Activated gamma-delta T cell treated with Interleukin-2 at 50 U/mL for 16 hours (primary cell): ENCODE measurements at regions not wholly inside any gene's neighbourhood (a gene's known extent, or its start where the extent isn't known, plus 50 kb on each side); places are given as distances from the start of the nearest gene placed in this dataset.

ENCODE experiments used
- DNase-seq: peaks from one replicate; pipeline ENCODE4 v3.0.0-alpha.2; 2020

DNA sequence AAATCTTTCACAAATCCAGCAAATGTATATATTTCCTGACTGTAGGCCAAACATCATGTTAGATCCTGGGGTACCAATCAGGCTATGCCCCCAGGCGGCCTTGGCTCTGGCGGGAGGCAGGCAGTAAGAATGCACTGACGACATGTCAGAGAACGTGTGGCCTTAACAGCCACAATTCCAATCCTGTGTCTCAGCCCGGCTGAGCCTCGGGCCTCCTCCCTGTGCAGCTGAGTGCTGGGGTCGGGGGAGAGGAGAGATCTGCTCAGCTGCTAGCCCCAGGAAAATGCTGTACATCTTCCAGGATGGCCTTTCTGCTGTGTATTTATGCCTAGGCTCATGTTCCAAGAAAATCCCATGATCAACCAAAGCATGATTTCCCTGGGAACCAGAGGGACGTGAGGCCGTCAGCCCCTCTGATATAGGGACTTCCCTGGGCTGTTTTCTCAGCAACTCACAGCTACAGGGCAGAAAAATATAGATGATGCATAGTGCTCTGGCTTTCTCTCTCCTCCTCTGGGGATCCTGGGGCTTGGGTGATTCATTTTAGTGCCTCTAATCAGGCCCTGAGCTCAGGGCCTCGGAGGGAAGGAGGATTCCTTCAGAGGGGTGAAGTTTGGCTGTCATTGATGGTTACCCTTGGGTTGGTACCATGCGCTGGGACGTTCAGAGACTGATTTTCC, 604.0 kb downstream of the HS3ST4 start:
- no peak for DNase-seq

DNA sequence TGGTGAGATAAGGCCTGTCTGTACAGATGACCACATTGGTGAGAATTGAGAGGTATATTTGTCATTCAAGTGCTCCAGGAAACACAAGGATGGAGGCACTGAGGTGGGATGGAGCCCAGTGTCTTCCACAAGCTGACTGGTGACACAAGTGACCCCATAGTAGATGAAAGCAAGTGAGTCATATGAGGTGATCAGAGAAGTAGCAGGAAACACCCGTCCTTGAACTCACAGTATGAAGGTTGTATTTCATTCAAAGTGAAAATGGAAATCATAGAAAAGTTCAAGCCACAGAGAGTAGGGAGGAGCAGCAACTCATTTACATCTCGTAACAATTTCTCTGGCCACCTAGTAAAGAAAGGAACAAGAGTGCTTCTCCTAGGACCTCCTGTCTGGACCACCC, 609.8 kb downstream of the HS3ST4 start:
- DNase-seq: no peak

DNA sequence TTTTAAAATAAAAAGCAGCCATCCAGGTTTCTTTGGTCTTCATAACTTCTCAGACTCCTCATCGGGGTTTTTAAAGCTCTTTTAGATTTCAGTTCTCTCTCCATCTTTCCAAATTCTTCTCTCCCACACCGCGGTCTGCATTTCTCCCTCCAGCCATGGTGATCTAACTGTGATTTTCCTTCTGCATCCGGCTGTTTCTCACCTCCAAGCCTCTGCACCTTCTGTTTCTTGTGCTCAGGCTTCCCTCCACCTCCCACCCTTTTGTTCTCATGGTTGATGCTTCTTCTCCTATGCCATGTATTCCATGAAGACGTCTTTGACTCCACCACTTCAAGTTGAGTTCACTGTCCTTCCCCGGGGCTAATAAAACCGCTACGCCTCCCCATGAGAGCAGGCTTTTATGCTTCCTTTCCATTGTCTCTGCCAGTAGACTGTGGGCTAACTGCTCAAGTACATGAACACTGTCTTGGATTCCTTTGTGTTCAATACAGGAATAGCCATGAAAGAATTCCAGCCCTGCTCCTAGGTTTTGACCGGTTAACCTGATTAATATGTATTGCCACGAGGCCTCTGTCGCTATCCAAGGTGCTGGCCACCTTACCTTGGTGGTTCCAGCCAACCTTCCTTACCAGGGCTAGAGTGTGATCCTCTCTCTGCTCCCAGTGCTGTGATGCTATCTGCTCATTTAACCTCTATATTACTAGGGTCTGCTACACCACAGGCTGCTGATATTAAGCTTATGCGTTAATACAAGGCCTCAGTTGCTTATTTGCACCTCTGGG, 625.1 kb downstream of the HS3ST4 start:
- DNase-seq: no peak

DNA sequence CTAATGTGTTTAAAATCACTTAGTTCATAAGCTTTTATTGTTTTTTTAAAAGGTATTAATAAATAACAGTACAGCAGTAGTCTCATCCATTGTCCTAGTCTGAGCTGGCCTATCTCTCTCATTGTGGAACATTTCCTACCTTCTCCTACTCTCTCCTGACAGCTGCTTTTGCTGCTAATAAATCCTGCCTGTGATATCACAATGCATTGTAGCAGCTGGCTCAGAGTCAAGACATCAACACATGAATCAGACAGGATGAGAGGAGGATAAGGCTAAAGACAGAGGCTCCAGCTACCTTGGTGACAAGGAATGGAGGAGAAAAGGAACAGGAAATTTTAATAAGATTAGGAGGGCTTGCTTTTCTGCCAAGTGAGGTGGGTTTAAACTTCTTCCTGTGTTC, 626.1 kb downstream of the HS3ST4 start:
- no peak for DNase-seq

DNA sequence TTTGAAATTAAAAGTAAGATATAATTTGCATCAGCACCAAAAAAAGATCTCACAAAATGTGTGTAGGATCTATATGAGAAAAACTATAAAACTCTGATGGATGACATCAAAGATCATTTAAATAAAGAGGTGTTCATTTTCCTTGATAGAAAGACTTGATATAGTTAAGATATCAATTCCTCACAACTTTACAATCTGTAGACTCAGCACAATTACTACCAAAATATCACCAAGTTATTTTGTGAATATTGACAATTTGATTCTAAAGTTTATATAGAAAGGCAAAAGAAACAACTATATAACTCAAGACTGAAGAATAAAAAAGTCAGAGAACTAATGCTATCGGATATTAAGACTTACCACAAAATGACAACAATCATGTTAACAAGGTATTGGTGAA, 638.9 kb downstream of the HS3ST4 start:
- DNase-seq: no peak

DNA sequence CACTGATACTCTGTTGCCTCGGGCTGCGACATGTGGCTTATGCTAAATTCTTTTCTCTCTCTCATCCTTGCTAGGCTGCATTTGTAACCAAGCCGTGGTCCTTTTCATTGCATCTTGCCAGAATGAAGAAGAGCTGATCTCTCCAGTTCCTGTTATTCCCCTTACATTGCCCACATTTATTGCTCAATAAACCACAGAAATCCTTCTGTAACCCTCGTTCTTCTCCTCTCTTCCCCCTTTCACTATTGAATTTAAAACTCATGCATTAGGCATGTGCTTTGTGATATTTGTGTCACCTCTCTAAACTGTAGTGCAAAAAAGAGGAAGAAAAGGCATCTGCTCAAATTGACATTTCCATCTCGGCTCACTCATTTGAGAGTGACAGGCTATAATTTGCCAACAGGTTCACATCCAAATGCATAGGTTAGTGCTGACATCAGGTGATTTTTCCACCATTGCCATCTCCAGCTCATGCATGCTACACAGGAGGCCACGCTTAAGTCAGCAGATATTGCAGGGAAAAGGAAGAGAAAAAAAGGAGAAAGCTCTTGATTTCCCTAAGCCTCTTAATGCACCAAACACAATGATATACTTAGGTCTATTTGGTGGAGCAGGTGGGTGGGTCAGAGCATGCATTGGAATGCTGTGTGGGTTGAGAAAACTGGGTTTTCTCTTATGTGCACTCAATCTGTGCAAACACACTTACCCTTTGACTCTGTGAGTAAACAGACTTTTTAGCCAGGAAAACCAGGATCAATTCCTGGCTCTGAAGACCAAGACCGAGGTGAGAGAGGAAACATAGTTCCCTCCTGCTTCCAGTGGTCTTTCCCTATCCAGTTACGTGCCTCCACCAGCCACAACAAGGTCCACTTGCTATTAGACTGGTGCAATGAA, 642.7 kb downstream of the HS3ST4 start:
- no peak for DNase-seq

DNA sequence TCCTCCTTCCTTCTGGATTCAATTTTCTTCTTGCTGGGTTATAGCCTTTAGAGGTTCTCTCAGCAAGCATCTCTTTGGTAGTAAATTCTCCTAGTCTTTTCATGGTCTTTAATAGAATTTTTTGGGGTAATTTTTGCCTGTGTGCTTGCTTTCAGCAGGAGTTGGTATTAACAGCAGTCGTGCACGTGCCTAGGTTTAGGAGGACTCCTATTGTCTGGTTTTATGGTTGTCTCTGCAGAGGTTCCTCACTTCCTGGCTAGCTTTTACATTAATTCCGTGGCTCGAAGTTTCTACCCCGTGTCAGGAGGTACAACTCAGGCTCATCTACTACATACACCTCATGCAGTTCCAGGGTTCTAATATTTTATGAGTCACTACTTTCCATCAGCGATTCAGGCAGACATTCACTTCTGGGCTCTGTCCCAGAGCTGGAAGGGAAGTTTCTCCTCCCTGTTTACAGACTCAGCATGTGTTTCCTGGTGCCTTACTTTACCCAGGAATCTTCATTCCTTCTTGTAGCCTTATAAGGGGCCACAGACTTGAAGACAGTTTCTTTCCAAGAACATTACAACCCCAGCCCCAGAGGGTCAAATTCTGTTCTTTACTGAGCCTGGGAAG, 643.6 kb downstream of the HS3ST4 start:
- no peak for DNase-seq

DNA sequence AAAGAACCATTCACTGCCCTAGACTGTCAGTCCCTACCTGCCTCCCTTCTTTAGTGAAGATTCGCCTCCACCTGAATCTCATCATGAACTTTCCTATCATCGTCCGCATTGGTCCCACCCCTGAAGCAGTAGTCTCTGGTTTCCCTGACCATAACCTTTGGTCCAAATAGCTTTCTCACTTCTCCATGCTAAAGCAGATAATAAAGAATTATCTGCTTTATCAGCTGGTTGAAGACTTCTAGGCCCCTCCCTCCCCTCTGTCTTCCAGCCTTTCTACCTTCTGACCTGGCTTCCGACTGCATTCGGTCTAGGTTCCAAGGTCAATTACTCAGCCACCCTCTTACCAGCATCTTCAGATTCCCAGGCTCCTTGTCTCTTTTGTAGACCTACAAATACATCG, 650.9 kb downstream of the HS3ST4 start:
- no peak for DNase-seq

DNA sequence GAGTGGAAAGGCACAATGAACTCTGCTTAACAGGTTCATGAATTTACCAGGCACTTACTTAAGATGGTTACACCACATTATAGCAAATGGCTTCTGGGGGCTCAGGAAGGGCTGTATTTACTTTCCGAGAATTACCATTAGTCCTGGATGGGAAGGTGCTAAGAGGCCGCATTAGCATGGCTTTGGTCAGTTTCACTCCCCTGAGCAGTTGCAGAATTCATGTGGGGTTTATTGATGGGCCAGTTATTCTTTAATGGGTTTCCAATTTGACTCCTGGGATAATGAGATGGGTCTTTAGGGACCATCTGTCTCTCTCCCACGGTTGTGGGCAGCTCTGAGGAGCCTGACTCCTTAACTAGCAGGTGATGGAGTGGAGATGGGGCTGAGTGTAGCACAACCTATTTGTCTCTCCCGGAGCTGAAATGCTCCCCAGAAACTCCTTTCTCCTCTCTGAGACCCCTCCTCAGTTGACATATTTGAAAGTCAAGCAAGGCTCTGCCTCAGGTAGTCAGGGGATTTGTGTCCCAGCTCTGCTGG, 652.5 kb downstream of the HS3ST4 start:
- no peak for DNase-seq

DNA sequence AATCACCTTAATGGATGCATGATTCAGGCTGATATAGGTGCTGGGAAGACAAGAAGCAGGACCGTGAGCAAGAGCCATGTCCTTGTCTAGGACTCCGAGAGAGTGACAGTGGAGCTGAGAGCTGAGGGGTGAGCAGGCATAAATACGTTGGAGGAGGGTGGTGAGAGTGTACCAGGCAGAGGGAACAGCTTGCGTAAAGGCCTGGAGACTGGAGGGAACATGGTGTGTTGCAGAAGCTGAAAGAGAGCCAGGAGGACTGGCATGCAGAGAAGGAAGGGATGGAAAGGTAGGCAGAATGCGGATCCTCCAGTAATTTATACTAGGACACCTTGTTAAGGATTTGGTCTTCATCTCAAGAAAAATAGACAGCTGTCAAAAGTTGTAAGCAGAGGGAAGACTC, 653.2 kb downstream of the HS3ST4 start:
- DNase-seq: no peak

DNA sequence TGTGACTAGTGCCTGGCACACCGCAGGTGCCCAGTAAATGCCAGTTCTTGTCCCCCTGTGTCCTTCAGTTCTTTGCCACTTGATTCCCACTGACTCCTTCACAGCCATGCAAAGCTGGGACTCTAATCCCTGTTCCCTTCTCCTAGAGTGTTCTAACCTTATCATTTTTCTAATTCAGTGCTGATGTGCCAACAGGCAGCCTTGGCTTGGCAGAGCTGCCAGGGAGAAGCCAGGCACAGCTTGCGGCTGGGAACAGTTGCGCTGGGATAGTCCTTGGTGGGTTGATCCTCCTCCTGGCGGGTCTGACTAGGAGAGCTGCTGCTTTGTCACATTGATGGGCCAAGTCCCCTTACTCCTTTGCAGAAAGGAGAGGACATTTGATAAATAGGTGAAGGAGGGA, 654.2 kb downstream of the HS3ST4 start:
- DNase-seq: no peak

DNA sequence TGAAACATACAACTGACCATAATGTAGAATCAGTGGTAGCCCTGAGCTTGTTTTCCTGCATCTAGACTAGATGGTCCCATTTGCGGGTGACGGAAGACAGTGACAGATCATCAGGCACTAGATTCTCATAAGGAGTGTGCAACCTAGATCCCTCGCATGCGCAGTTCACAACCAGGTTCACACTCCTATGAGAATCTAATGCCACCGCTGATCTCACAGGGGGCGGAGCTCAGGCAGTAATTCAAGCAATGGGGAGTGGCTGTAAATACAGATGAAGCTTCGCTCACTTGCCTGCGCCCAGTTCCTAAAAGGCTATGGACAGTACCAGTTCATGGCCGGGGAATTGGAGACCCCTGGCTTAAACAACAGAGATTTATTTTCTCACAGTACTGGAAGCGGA, 656.3 kb downstream of the HS3ST4 start:
- no peak for DNase-seq

DNA sequence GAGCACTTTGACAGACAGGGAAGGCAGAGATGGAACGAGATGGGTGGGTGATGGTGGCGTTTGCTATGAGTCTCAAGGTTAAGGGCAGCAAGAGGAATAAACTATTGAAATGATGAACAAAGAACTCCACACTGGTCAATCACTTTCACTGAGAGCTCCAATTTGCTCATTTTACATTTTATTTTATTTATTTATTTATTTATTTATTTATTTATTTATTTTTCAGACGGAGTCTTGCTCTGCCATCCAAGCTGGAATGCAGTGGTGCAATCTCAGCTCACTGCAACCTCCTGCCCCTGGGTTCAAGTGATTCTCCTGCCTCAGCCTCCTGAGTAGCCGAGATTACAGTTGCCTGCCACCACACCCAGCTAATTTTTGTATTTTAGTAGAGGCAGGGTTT, 669.1 kb downstream of the HS3ST4 start:
- DNase-seq: no peak

DNA sequence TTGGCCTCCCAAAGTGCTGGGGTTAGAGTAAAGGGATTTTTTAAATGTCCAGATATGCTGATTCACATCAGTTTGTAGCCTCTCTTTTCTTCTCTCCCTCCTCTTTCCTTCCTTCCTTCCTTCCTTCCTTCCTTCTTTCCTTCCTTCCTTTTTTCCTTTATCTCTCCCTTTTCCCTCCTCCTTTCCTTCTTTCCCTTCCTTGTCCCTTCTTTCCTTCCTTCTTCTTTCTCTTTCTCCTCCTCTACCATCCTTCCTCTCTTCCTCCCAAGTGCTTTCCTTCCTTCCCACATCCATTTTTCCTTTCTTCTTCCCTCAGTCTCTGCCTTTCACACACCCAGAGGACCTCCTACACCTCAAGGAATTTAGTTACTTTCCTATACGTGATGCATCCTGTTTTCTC, 671.8 kb downstream of the HS3ST4 start:
- DNase-seq: no peak

DNA sequence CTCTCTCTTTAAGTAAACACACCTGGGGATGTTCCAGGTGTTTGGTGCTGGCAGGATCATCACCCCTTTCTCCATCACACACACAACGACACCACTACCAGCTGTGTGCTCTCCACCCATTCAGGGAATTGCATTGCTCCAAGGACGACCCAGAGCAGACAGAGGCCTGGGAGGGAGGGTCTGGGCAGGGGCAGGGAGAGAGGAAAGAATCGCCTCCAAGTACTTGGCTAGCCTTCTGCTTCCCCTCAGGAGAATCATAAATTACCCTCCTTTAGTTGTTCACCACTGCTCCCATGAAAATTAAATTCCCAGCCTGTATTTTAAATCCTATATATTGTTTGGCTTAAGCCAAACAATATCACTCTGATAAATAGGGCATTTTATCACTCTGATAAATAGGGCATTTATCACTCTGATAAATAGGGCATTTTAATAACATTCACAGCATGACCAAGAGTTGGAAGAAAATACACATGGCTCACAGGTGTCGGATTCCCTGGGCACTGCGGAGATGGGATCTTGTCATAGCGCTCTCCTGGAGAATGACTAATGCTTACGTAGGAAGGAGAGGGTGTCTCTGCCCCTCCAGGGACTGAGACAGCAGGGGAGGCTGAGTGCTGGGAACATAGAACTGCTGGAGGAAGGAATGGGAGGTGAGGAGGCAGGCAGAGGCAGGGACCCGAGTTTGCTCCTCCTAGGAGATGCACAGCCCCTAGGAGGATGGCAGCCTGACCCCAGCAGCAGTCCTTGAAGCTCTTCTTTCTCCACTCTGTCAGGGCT, 673.6 kb downstream of the HS3ST4 start:
- DNase-seq: no peak

DNA sequence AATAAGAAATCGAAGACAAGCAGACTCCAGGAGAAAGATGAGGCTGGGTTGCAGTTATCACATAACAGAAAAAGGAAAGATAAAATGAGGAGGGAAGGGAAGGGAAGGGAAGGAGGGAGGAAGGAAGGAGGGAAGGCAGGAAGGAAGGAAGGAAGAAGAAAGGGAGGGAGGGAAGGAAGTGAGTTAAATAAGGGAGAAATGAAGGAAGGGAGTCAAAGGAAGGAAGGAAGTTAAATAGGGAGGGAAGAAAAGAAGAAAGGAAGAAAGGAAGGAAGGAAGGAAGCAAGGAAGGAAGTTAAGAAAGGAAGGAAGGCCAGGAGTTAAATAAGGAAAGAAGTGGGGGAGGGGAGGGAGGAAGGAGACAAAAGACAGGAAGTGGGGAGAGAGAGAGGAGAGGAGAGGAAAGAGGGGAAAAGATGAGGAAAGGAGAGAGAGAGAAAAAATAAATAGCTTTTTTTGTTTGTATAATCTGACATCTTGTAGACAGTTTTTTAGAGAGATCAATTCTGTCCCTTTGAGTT, 679.6 kb downstream of the HS3ST4 start:
- no peak for DNase-seq

DNA sequence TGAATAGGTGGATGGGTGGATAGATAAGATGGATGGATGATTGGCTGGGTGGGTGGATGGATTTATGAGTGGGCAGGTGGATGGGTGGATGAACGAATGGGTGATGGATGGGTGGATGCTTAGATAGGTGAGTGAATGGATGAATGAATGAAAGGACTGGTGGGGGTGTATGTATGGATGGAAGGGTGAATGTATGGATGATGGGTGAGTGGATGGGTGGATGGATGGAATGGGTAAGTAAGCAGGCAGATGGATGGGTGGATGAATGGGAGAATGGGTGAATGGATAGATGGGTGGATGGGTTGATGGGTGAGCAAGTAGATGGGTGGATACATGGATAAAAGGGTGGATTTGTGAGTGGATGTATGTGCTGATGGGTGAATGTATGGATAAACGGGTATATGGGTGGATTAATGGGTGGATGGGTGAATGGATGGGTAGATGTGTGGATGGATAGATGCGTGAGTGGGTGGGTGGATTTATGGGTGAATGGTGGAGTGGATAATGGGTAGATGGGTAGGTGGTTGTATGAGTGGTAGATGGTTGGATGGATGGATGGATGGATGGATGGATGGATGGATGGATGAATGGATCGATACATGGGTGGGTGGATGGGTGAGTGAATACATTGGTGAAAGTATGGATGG, 682.6 kb downstream of the HS3ST4 start:
- no peak for DNase-seq

DNA sequence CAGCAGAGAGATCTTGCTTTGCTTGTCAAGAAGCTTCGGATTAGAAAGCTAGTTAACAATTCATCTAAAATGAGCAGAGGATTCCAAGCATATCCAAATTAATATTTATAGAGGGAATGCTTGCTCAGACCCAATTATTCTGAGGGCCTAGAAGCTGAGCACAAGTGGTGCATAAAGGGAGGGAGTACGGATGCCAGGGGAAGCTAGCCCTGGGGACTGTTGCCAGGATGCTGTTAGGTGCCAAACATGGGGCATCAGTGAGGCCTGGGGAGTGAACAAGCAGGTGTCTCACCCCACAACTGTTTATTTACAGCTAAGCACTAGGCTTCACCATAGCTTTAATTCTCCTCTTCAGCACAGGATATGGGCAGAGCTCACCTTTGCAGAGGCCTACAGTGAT, 684.1 kb upstream of the C16orf82 start:
- DNase-seq: no peak

DNA sequence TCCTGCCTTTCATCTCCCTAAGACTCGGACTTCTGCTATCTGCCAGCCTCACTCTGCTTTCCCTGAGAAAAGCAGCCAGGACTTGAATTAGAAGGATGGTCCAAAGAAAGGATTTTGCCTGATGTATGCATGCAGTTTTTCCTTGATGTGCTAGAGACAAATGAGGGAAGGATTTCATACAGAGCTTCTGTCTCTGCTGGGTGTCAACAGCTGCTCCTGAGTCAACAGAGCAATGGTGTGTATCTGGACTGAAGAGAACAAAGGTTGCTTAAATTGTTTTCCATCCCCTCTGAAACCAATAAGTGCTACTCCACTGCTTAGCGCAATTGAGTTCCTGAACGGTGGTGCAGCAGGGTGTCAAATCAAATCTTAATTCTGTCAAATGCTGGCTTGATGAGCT, 680.6 kb upstream of the C16orf82 start:
- DNase-seq: no peak

DNA sequence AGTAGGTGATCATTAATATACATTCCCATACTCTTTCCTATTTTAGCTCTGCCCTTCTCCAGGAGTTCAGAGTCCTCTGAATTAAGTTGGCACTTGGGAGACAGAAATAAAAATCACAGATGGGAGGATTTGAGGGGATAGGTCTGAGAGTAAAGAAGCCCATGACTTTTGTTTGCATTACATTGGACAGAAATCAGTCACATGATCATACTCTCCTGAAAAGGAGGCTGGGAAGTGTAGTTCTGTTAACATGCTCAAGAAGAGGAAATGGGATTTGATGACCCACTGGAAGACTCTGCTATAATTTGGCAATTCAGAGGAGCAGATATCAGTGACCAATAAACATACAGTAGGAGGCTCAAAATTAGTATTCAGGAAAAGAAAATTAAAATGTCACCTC, 674.9 kb upstream of the C16orf82 start:
- DNase-seq: no peak

DNA sequence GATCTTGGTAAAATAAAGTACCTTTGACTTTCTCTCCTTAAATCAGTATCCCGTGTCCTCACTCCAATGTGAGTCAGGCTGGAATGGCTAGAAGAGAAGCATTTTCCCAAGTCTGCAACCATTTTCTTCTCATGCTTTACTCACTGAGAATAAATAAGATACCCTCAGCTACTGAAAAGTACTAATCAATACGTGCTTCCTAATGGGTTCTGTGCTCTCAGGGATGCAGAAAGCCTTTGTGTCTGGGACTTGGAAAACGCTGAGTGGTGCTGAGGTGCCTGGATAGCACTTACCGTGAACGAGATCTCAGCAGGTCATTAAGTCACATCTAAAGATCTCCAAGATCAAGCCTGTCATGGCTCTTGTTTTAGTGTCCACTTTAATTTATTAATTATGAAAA, 672.3 kb upstream of the C16orf82 start:
- DNase-seq: no peak
